SK-N-MC (cell line): ENCODE measurements at regions not wholly inside any gene's neighbourhood (a gene's known extent, or its start where the extent isn't known, plus 50 kb on each side); places are given as distances from the start of the nearest gene placed in this dataset.

Experiments used
- EZH2 ChIP-seq: fragments of 200-600 bp; sonication (generic); IDR thresholded peaks from one replicate; pipeline ENCODE4 v1.6.1; 2017; ENCODE audit warnings: antibody characterized with exemption
- POLR2AphosphoS5 ChIP-seq: IDR thresholded peaks from 2 replicates; pipeline ENCODE4 v1.6.1; 2012; ENCODE audit warnings: mild to moderate bottlenecking, low read depth, low read length, borderline replicate concordance

GRCh38 chr4:96993560-96993959 lies 1149.7 kb downstream of the STPG2 start:
- no peak for TF ChIP-seq EZH2
- no peak for TF ChIP-seq POLR2AphosphoS5
